H9 (cell line): ENCODE measurements at regions not wholly inside any gene's neighbourhood (a gene's known extent, or its start where the extent isn't known, plus 50 kb on each side); places are given as distances from the start of the nearest gene placed in this dataset.

ENCODE experiments used
- DNase-seq: peaks from one replicate; pipeline ENCODE4 v3.0.0-alpha.2; 2017
- H2AFZ ChIP-seq: one replicate; pipeline ENCODE4 v1.6.1; 2013; ENCODE audit warnings: mild to moderate bottlenecking, low read length, control low read depth, moderate library complexity
- H2AK5ac ChIP-seq: 2 replicates; pipeline ENCODE4 v1.6.1; 2013; ENCODE audit warnings: low read length, control low read depth, mixed read lengths; ENCODE audit not compliant: insufficient read length
- H2BK120ac ChIP-seq: one replicate; pipeline ENCODE4 v1.6.1; 2013; ENCODE audit warnings: low read depth, mild to moderate bottlenecking, low read length, control low read depth, inconsistent platforms; ENCODE audit not compliant: poor library complexity, severe bottlenecking
- H2BK12ac ChIP-seq: 2 replicates; pipeline ENCODE4 v1.6.1; 2013; ENCODE audit warnings: low read length, control low read depth, mixed read lengths, low read depth; ENCODE audit not compliant: insufficient read length
- H2BK15ac ChIP-seq: 2 replicates; pipeline ENCODE4 v1.6.1; 2013; ENCODE audit warnings: low read depth, low read length, control low read depth
- H2BK20ac ChIP-seq: one replicate; pipeline ENCODE4 v1.6.1; 2013; ENCODE audit warnings: low read depth, mild to moderate bottlenecking, low read length, control low read depth, inconsistent platforms; ENCODE audit not compliant: poor library complexity, severe bottlenecking
- H2BK5ac ChIP-seq: 2 replicates; pipeline ENCODE4 v1.6.1; 2013; ENCODE audit warnings: low read length, control low read depth, mixed read lengths; ENCODE audit not compliant: insufficient read length
- H3K14ac ChIP-seq: 2 replicates; pipeline ENCODE4 v1.6.1; 2013; ENCODE audit warnings: low read length, control low read depth; ENCODE audit not compliant: insufficient read depth
- H3K18ac ChIP-seq: 2 replicates; pipeline ENCODE4 v1.6.1; 2013; ENCODE audit warnings: low read depth, mild to moderate bottlenecking, mixed read lengths, low read length, control low read depth; ENCODE audit not compliant: insufficient read length
- H3K23ac ChIP-seq: 2 replicates; pipeline ENCODE4 v1.6.1; 2013; ENCODE audit warnings: low read length, control low read depth, mixed read lengths, low read depth; ENCODE audit not compliant: insufficient read length
- H3K23me2 ChIP-seq: 2 replicates; pipeline ENCODE4 v1.6.1; 2013; ENCODE audit warnings: low read depth, mild to moderate bottlenecking, mixed read lengths, low read length, control low read depth; ENCODE audit not compliant: insufficient read length, poor library complexity, severe bottlenecking
- H3K27ac ChIP-seq: 2 replicates; pipeline ENCODE4 v1.5.1; 2013; ENCODE audit warnings: low read length, control low read depth, mixed read lengths, low read depth; ENCODE audit not compliant: insufficient read length
- H3K27me3 ChIP-seq: 2 replicates; pipeline ENCODE4 v1.6.1; 2013; ENCODE audit warnings: low read length, control low read depth, inconsistent platforms; ENCODE audit not compliant: insufficient read depth
- H3K4ac ChIP-seq: 2 replicates; pipeline ENCODE4 v1.6.1; 2013; ENCODE audit warnings: low read depth, mild to moderate bottlenecking, control low read depth, inconsistent platforms, low read length, moderate library complexity
- H3K4me1 ChIP-seq: 2 replicates; pipeline ENCODE4 v1.6.1; 2013; ENCODE audit warnings: low read length, control low read depth, inconsistent platforms; ENCODE audit not compliant: insufficient read depth
- H3K4me2 ChIP-seq: 2 replicates; pipeline ENCODE4 v1.6.1; 2013; ENCODE audit warnings: low read length, control low read depth, mixed read lengths; ENCODE audit not compliant: insufficient read length, insufficient read depth
- H3K56ac ChIP-seq: 2 replicates; pipeline ENCODE4 v1.6.1; 2013; ENCODE audit warnings: low read depth, mild to moderate bottlenecking, mixed read lengths, low read length, control low read depth; ENCODE audit not compliant: insufficient read length
- H3K79me1 ChIP-seq: 2 replicates; pipeline ENCODE4 v1.6.1; 2013; ENCODE audit warnings: low read depth, mild to moderate bottlenecking, moderate library complexity, low read length, control low read depth, inconsistent platforms; ENCODE audit not compliant: insufficient read depth, poor library complexity, severe bottlenecking
- H3K79me2 ChIP-seq: 2 replicates; pipeline ENCODE4 v1.6.1; 2013; ENCODE audit warnings: low read length, control low read depth, inconsistent platforms; ENCODE audit not compliant: insufficient read depth
- H3K9ac ChIP-seq: 2 replicates; pipeline ENCODE4 v1.6.1; 2013; ENCODE audit warnings: low read length, control low read depth, mixed read lengths; ENCODE audit not compliant: insufficient read length; ENCODE audit errors: extremely low read depth
- H3K9me3 ChIP-seq: one replicate; pipeline ENCODE4 v1.6.1; 2013; ENCODE audit warnings: low read depth, low read length, inconsistent platforms; ENCODE audit not compliant: control insufficient read depth
- H3T11ph ChIP-seq: one replicate; pipeline ENCODE4 v1.6.1; 2013; ENCODE audit warnings: mild to moderate bottlenecking, low read length, control low read depth, inconsistent platforms
- H4K20me1 ChIP-seq: one replicate; pipeline ENCODE4 v1.6.1; 2013; ENCODE audit not compliant: control insufficient read depth, insufficient read length, insufficient read depth
- H4K5ac ChIP-seq: 2 replicates; pipeline ENCODE4 v1.6.1; 2013; ENCODE audit warnings: low read depth, mild to moderate bottlenecking, mixed read lengths, low read length, control low read depth; ENCODE audit not compliant: insufficient read length
- H4K8ac ChIP-seq: replicated peaks from 2 replicates; pipeline ENCODE4 v1.6.1; 2013; ENCODE audit warnings: low read length, control low read depth, mixed read lengths, low read depth; ENCODE audit not compliant: insufficient read length
- H4K91ac ChIP-seq: 2 replicates; pipeline ENCODE4 v1.6.1; 2013; ENCODE audit warnings: low read depth, mild to moderate bottlenecking, moderate library complexity, mixed read lengths, low read length, control low read depth; ENCODE audit not compliant: insufficient read length
- H3K27ac Mint-ChIP-seq, 3 experiments: 2 replicates in 2 of 3; 3 replicates in 1 of 3; pipeline ENCODE4 v1.8.0; 2020 to 2021; ENCODE audit warnings: mixed read lengths in 3 of 3, mild to moderate bottlenecking in 1 of 3, moderate library complexity in 1 of 3
- H3K27me3 Mint-ChIP-seq: 2 replicates; pipeline ENCODE4 v1.8.0; 2021; ENCODE audit warnings: low read depth, mild to moderate bottlenecking, moderate library complexity, mixed read lengths
- H3K36me3 Mint-ChIP-seq, 3 experiments: 2 replicates in 2 of 3; 3 replicates in 1 of 3; pipeline ENCODE4 v1.8.0; 2020 to 2021; ENCODE audit warnings: low read depth in 3 of 3, mixed read lengths in 3 of 3; ENCODE audit not compliant: insufficient read depth in 1 of 3
- H3K4me1 Mint-ChIP-seq, 2 experiments: 2 replicates each; pipeline ENCODE4 v1.8.0; 2020; ENCODE audit warnings: mixed read lengths in 2 of 2
- H3K4me3 Mint-ChIP-seq, 2 experiments: 2 replicates in 1 of 2; 3 replicates in 1 of 2; pipeline ENCODE4 v1.8.0; 2020 to 2021; ENCODE audit warnings: mild to moderate bottlenecking in 2 of 2, mixed read lengths in 2 of 2, moderate library complexity in 1 of 2
- H3K9me3 Mint-ChIP-seq, 2 experiments: 2 replicates in 1 of 2; 3 replicates in 1 of 2; pipeline ENCODE4 v1.8.0; 2020; ENCODE audit warnings: mild to moderate bottlenecking in 2 of 2, mixed read lengths in 2 of 2, moderate library complexity in 1 of 2
- CTCF ChIP-seq: fragments of 200-600 bp; sonication (generic); conservative IDR thresholded peaks from 3 replicates; pipeline ENCODE4 v1.8.0; 2021; ENCODE audit warnings: antibody characterized with exemption, mild to moderate bottlenecking
- WGBS: extraction: QIAGEN DNeasy Blood & Tissue Kit; methylation state at CpG from one replicate; pipeline ENCODE4 v1.1.7; 2013; ENCODE audit warnings: missing lambda C conversion rate, low lambda C conversion rate, mixed read lengths; ENCODE audit not compliant: insufficient read length; ENCODE audit errors: extremely low coverage; 5-methylcytosine and 5-hydroxymethylcytosine counted together

DNA sequence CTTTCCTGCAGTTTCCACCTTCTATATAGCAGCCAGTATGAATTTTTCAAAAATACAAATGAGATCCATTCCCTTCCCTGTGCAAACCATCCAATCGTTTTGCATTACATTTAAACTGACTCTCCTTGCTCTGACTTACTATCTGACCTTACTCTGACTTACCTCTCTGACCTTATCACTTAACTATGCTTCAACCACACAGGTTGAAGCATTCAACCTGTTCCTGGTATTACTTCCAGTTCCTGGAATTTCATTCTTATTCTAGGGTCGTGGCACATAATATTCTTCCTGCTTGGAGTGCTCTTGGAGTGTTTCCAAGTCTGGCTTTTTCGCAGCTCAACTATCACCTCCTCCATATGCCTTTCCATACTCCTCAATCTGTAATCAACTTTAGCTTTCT is 850.6 kb upstream of the CHAC2 start:
- Histone ChIP-seq H2BK12ac (no peak overlapping the region), H3K9me3 (no peaks in the 10 kb centered on the region), H3K4me1 (no peaks in the 10 kb centered on the region), H3K79me1 (no peaks in the 10 kb centered on the region), H3K4me2 (no peak overlapping the region), H3K14ac (no peak overlapping the region), H3K9ac (no peak overlapping the region), H3K27ac (no peak overlapping the region), H2BK20ac (no peak overlapping the region), H3K27me3 (no peaks in the 10 kb centered on the region), H2BK5ac (no peak overlapping the region), H4K8ac (no peak overlapping the region), H4K20me1 (no peaks in the 10 kb centered on the region), H4K91ac (no peak overlapping the region), H3K56ac (no peak overlapping the region), H2BK120ac (no peak overlapping the region), H2BK15ac (no peak overlapping the region), H2AK5ac (no peak overlapping the region), H4K5ac (no peak overlapping the region), H3K79me2 (no peaks in the 10 kb centered on the region), H2AFZ (no peak overlapping the region), H3K23ac (no peak overlapping the region), H3K18ac (no peak overlapping the region), H3K23me2 (no peaks in the 10 kb centered on the region), H3T11ph (no peak overlapping the region), H3K4ac (no peak overlapping the region)
- no peaks in the 10 kb centered on the region for H3K4me1 Mint-ChIP-seq
- no peaks in the 10 kb centered on the region for H3K9me3 Mint-ChIP-seq
- no peak overlapping the region for H3K4me3 Mint-ChIP-seq
- TF ChIP-seq CTCF: no peak
- no peak overlapping the region for H3K27ac Mint-ChIP-seq
- DNase-seq: no peak
- H3K36me3 Mint-ChIP-seq: no peaks in the 10 kb centered on the region
- no CpG with 5 or more reads among the region's 3 CpGs for WGBS
- no peaks in the 10 kb centered on the region for H3K27me3 Mint-ChIP-seq
